RWPE1 (cell line): ENCODE measurements at regions not wholly inside any gene's neighbourhood (a gene's known extent, or its start where the extent isn't known, plus 50 kb on each side); places are given as distances from the start of the nearest gene placed in this dataset.
A peak's percentile ranks its signal among the peaks of the same experiment; 100 is the strongest.

Experiments
- CTCF ChIA-PET: fragments of 350-600 bp; sonication (Branson Sonifier 250); formaldehyde crosslinking; extraction: SDS; loops from one replicate; lab custom pipeline; 2021; lab: Yijun Ruan, JAX
- POLR2A ChIA-PET: fragments of 400-600 bp; formaldehyde crosslinking; extraction: SDS; loops from one replicate; lab custom pipeline; 2020; ENCODE audit warnings: antibody characterized with exemption; ENCODE audit not compliant: low non-redundant PET; lab: Yijun Ruan, JAX
- DNase-seq: peaks from one replicate; pipeline ENCODE4 v3.0.0; 2012; ENCODE audit warnings: low spot score
- H3K27ac ChIP-seq: fragments of 450-650 bp; 2 replicates; pipeline ENCODE4 v1.5.1; 2017
- CTCF ChIP-seq: fragments of 450-650 bp; conservative IDR thresholded peaks from 2 replicates; pipeline ENCODE4 v1.5.1; 2017; ENCODE audit warnings: low read depth, mild to moderate bottlenecking

- no peak for TF ChIP-seq CTCF
- no peak for DNase-seq
- ChIA-PET POLR2A (no interaction called here), CTCF (no interaction called here)
- no peak overlapping the region for H3K27ac ChIP-seq
Measured at GRCh38 chr1:177854951-177855350, 114.9 kb downstream of the SEC16B start.

DNA sequence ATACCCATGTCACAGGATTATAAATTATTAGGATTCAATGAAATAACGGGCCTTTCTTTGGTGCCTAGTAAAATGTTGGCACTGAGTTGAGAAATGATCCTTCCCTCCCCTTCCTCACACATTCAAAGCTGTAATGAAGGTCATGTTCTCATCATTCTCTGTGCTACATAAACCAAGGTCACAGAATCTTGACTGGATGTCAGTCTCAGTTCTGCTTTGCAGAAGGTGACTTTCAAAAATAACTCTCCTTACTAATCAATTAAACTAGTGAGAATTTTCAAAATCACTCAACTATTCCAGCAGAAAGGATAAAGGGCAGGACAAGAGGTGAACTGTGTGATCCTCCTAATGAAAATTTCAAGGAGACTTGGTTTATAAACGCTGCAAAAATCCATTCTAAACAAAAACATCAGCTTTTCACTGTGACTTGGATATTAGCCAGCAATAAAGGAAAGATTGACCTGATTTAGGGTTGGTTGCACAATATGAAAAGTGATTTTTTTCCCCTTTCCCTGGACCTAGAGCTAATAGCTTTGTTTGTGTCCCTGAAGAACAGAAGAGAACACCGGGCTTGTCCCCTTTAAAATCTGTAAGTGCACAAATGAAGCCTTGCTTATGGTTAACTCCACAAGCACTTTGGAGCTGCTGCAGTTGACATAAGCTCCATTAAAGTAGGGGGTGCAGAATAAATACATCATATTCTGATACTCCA, 120.1 kb downstream of the SEC16B start:
- CTCF ChIA-PET = no interaction called here

DNA sequence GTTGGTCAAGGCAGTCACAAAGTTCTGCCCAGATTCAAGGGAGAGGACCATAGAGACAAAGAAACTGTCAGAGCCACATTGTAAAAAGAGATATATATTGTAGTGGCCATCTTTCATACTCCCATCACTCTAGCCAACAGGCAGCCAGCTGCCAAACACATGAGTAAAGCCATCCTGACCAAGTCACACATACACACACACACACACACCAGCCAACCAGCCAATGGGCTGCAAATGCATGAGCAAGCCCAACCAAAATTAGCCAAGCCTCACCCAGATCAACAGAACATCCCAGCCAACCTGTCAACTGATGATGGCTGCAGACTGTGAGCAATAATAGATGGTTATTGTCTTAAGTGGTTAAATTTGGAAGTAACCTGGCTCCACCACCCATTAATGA, 120.7 kb downstream of the SEC16B start:
- H3K27ac ChIP-seq = no peak overlapping the region
- POLR2A ChIA-PET = no interaction called here
- no peak for DNase-seq
- no peak for TF ChIP-seq CTCF
- CTCF ChIA-PET = no interaction called here

More for the DNA sequence above, 120.1 kb downstream of the SEC16B start:
- H3K27ac ChIP-seq = no peak overlapping the region
- DNase-seq = no peak
- no peak for TF ChIP-seq CTCF
- POLR2A ChIA-PET = no interaction called here

DNA sequence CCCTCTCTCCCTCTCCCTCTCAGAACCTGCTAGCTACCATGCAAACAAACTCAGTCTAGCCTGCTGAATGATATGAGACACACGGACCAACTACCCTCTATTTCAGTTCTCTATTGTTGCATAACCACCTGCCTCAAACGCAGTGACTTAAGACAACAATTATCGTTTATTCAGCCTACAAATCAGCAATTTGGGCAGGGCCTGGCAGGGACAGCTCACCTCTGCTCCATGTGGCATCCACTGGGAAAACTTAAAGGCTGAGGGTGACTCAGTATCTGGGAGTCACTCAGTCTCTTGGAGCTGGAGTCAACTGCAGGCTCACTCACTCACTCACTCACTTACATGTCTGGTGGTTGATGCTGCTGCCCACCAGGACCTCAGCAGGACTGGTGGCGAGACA, 121.3 kb downstream of the SEC16B start:
- TF ChIP-seq CTCF = no peak
- peak; percentile 11 for DNase-seq
- ChIA-PET POLR2A (no interaction called here), CTCF (no interaction called here)
- H3K27ac ChIP-seq = no peak overlapping the region

- ChIA-PET CTCF (no interaction called here), POLR2A (no interaction called here)
- no peak overlapping the region for H3K27ac ChIP-seq
- TF ChIP-seq CTCF = no peak
- peak; percentile 29 for DNase-seq
Measured at GRCh38 chr1:177847843-177848242, 122.0 kb downstream of the SEC16B start.

DNA sequence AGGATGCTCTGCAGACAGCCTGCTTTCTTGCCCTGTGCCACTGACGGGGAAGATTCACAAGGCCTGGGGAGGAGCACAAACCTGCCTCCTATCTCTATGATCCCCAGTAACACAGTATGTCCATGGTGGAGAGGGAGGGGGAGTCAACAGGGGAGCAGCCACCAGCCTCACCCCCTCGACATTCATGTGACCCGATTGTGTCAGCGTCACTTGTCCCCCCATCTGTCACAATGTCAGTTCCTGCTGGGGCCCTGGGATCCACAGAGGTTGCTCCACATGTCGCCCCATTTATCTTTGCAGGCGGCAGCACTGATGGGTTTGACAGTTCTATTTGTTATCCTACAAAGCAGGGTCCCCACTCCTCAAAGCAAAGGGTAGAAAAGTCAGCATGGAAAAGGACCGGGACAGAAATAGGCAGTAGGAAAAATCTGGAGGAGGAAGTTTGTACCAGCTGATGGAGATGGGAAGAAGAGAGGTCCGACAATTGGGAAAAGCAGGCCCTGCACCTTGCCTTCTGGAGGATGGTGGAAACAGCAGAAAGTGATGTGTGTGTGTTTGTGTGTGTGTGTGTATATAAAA, 130.9 kb downstream of the SEC16B start:
- POLR2A ChIA-PET = no interaction called here
- CTCF ChIA-PET = no interaction called here

More for the DNA sequence above, 130.9 kb downstream of the SEC16B start:
- no peak for DNase-seq
- no peak for TF ChIP-seq CTCF
- H3K27ac ChIP-seq = no peak overlapping the region
